H9 (cell line): ENCODE measurements at regions not wholly inside any gene's neighbourhood (a gene's known extent, or its start where the extent isn't known, plus 50 kb on each side); places are given as distances from the start of the nearest gene placed in this dataset.

Source experiments
- DNase-seq: peaks from one replicate; pipeline ENCODE4 v3.0.0-alpha.2; 2017
- H2AFZ ChIP-seq: one replicate; pipeline ENCODE4 v1.6.1; 2013; ENCODE audit warnings: mild to moderate bottlenecking, low read length, control low read depth, moderate library complexity
- H2AK5ac ChIP-seq: 2 replicates; pipeline ENCODE4 v1.6.1; 2013; ENCODE audit warnings: low read length, control low read depth, mixed read lengths; ENCODE audit not compliant: insufficient read length
- H2BK120ac ChIP-seq: one replicate; pipeline ENCODE4 v1.6.1; 2013; ENCODE audit warnings: low read depth, mild to moderate bottlenecking, low read length, control low read depth, inconsistent platforms; ENCODE audit not compliant: poor library complexity, severe bottlenecking
- H2BK12ac ChIP-seq: 2 replicates; pipeline ENCODE4 v1.6.1; 2013; ENCODE audit warnings: low read length, control low read depth, mixed read lengths, low read depth; ENCODE audit not compliant: insufficient read length
- H2BK15ac ChIP-seq: 2 replicates; pipeline ENCODE4 v1.6.1; 2013; ENCODE audit warnings: low read depth, low read length, control low read depth
- H2BK20ac ChIP-seq: one replicate; pipeline ENCODE4 v1.6.1; 2013; ENCODE audit warnings: low read depth, mild to moderate bottlenecking, low read length, control low read depth, inconsistent platforms; ENCODE audit not compliant: poor library complexity, severe bottlenecking
- H2BK5ac ChIP-seq: 2 replicates; pipeline ENCODE4 v1.6.1; 2013; ENCODE audit warnings: low read length, control low read depth, mixed read lengths; ENCODE audit not compliant: insufficient read length
- H3K14ac ChIP-seq: 2 replicates; pipeline ENCODE4 v1.6.1; 2013; ENCODE audit warnings: low read length, control low read depth; ENCODE audit not compliant: insufficient read depth
- H3K18ac ChIP-seq: 2 replicates; pipeline ENCODE4 v1.6.1; 2013; ENCODE audit warnings: low read depth, mild to moderate bottlenecking, mixed read lengths, low read length, control low read depth; ENCODE audit not compliant: insufficient read length
- H3K23ac ChIP-seq: 2 replicates; pipeline ENCODE4 v1.6.1; 2013; ENCODE audit warnings: low read length, control low read depth, mixed read lengths, low read depth; ENCODE audit not compliant: insufficient read length
- H3K23me2 ChIP-seq: 2 replicates; pipeline ENCODE4 v1.6.1; 2013; ENCODE audit warnings: low read depth, mild to moderate bottlenecking, mixed read lengths, low read length, control low read depth; ENCODE audit not compliant: insufficient read length, poor library complexity, severe bottlenecking
- H3K27ac ChIP-seq: 2 replicates; pipeline ENCODE4 v1.5.1; 2013; ENCODE audit warnings: low read length, control low read depth, mixed read lengths, low read depth; ENCODE audit not compliant: insufficient read length
- H3K27me3 ChIP-seq: 2 replicates; pipeline ENCODE4 v1.6.1; 2013; ENCODE audit warnings: low read length, control low read depth, inconsistent platforms; ENCODE audit not compliant: insufficient read depth
- H3K4ac ChIP-seq: 2 replicates; pipeline ENCODE4 v1.6.1; 2013; ENCODE audit warnings: low read depth, mild to moderate bottlenecking, control low read depth, inconsistent platforms, low read length, moderate library complexity
- H3K4me1 ChIP-seq: 2 replicates; pipeline ENCODE4 v1.6.1; 2013; ENCODE audit warnings: low read length, control low read depth, inconsistent platforms; ENCODE audit not compliant: insufficient read depth
- H3K4me2 ChIP-seq: 2 replicates; pipeline ENCODE4 v1.6.1; 2013; ENCODE audit warnings: low read length, control low read depth, mixed read lengths; ENCODE audit not compliant: insufficient read length, insufficient read depth
- H3K56ac ChIP-seq: 2 replicates; pipeline ENCODE4 v1.6.1; 2013; ENCODE audit warnings: low read depth, mild to moderate bottlenecking, mixed read lengths, low read length, control low read depth; ENCODE audit not compliant: insufficient read length
- H3K79me1 ChIP-seq: 2 replicates; pipeline ENCODE4 v1.6.1; 2013; ENCODE audit warnings: low read depth, mild to moderate bottlenecking, moderate library complexity, low read length, control low read depth, inconsistent platforms; ENCODE audit not compliant: insufficient read depth, poor library complexity, severe bottlenecking
- H3K79me2 ChIP-seq: 2 replicates; pipeline ENCODE4 v1.6.1; 2013; ENCODE audit warnings: low read length, control low read depth, inconsistent platforms; ENCODE audit not compliant: insufficient read depth
- H3K9ac ChIP-seq: 2 replicates; pipeline ENCODE4 v1.6.1; 2013; ENCODE audit warnings: low read length, control low read depth, mixed read lengths; ENCODE audit not compliant: insufficient read length; ENCODE audit errors: extremely low read depth
- H3K9me3 ChIP-seq: one replicate; pipeline ENCODE4 v1.6.1; 2013; ENCODE audit warnings: low read depth, low read length, inconsistent platforms; ENCODE audit not compliant: control insufficient read depth
- H3T11ph ChIP-seq: one replicate; pipeline ENCODE4 v1.6.1; 2013; ENCODE audit warnings: mild to moderate bottlenecking, low read length, control low read depth, inconsistent platforms
- H4K20me1 ChIP-seq: one replicate; pipeline ENCODE4 v1.6.1; 2013; ENCODE audit not compliant: control insufficient read depth, insufficient read length, insufficient read depth
- H4K5ac ChIP-seq: 2 replicates; pipeline ENCODE4 v1.6.1; 2013; ENCODE audit warnings: low read depth, mild to moderate bottlenecking, mixed read lengths, low read length, control low read depth; ENCODE audit not compliant: insufficient read length
- H4K8ac ChIP-seq: replicated peaks from 2 replicates; pipeline ENCODE4 v1.6.1; 2013; ENCODE audit warnings: low read length, control low read depth, mixed read lengths, low read depth; ENCODE audit not compliant: insufficient read length
- H4K91ac ChIP-seq: 2 replicates; pipeline ENCODE4 v1.6.1; 2013; ENCODE audit warnings: low read depth, mild to moderate bottlenecking, moderate library complexity, mixed read lengths, low read length, control low read depth; ENCODE audit not compliant: insufficient read length
- H3K27ac Mint-ChIP-seq, 3 experiments: 2 replicates in 2 of 3; 3 replicates in 1 of 3; pipeline ENCODE4 v1.8.0; 2020 to 2021; ENCODE audit warnings: mixed read lengths in 3 of 3, mild to moderate bottlenecking in 1 of 3, moderate library complexity in 1 of 3
- H3K27me3 Mint-ChIP-seq: 2 replicates; pipeline ENCODE4 v1.8.0; 2021; ENCODE audit warnings: low read depth, mild to moderate bottlenecking, moderate library complexity, mixed read lengths
- H3K36me3 Mint-ChIP-seq, 3 experiments: 2 replicates in 2 of 3; 3 replicates in 1 of 3; pipeline ENCODE4 v1.8.0; 2020 to 2021; ENCODE audit warnings: low read depth in 3 of 3, mixed read lengths in 3 of 3; ENCODE audit not compliant: insufficient read depth in 1 of 3
- H3K4me1 Mint-ChIP-seq, 2 experiments: 2 replicates each; pipeline ENCODE4 v1.8.0; 2020; ENCODE audit warnings: mixed read lengths in 2 of 2
- H3K4me3 Mint-ChIP-seq, 2 experiments: 2 replicates in 1 of 2; 3 replicates in 1 of 2; pipeline ENCODE4 v1.8.0; 2020 to 2021; ENCODE audit warnings: mild to moderate bottlenecking in 2 of 2, mixed read lengths in 2 of 2, moderate library complexity in 1 of 2
- H3K9me3 Mint-ChIP-seq, 2 experiments: 2 replicates in 1 of 2; 3 replicates in 1 of 2; pipeline ENCODE4 v1.8.0; 2020; ENCODE audit warnings: mild to moderate bottlenecking in 2 of 2, mixed read lengths in 2 of 2, moderate library complexity in 1 of 2
- CTCF ChIP-seq: fragments of 200-600 bp; sonication (generic); conservative IDR thresholded peaks from 3 replicates; pipeline ENCODE4 v1.8.0; 2021; ENCODE audit warnings: antibody characterized with exemption, mild to moderate bottlenecking
- WGBS: extraction: QIAGEN DNeasy Blood & Tissue Kit; methylation state at CpG from one replicate; pipeline ENCODE4 v1.1.7; 2013; ENCODE audit warnings: missing lambda C conversion rate, low lambda C conversion rate, mixed read lengths; ENCODE audit not compliant: insufficient read length; ENCODE audit errors: extremely low coverage; 5-methylcytosine and 5-hydroxymethylcytosine counted together

GRCh38 chr4:160257318-160257717, 1154.4 kb downstream of the RAPGEF2 start:
- no peak overlapping the region for H3K56ac ChIP-seq
- H3K4me1 Mint-ChIP-seq: peaks cover 0 to 4% of the 10 kb centered on the region in 2 experiments; a peak in 1 of 4 replicates
- no peak for TF ChIP-seq CTCF
- H3K9ac ChIP-seq: no peak overlapping the region
- no peaks in the 10 kb centered on the region for H4K20me1 ChIP-seq
- no peak overlapping the region for H3K27ac ChIP-seq
- no peak overlapping the region for H3K4me3 Mint-ChIP-seq
- no peaks in the 10 kb centered on the region for H3K23me2 ChIP-seq
- H3T11ph ChIP-seq: no peak overlapping the region
- no peak overlapping the region for H3K4ac ChIP-seq
- no peak overlapping the region for H2AK5ac ChIP-seq
- H4K5ac ChIP-seq: no peak overlapping the region
- H3K36me3 Mint-ChIP-seq: no peaks in the 10 kb centered on the region
- H3K79me1 ChIP-seq: no peaks in the 10 kb centered on the region
- no peak for DNase-seq
- H3K14ac ChIP-seq: no peak overlapping the region
- no peak overlapping the region for H2AFZ ChIP-seq
- no peaks in the 10 kb centered on the region for H3K27me3 ChIP-seq
- H2BK20ac ChIP-seq: no peak overlapping the region
- H3K27me3 Mint-ChIP-seq: no peaks in the 10 kb centered on the region
- H3K4me2 ChIP-seq: no peak overlapping the region
- no peaks in the 10 kb centered on the region for H3K9me3 ChIP-seq
- no peak overlapping the region for H4K8ac ChIP-seq
- no CpG with 5 or more reads among the region's 2 CpGs for WGBS
- H2BK120ac ChIP-seq: no peak overlapping the region
- H2BK12ac ChIP-seq: no peak overlapping the region
- no peak overlapping the region for H3K23ac ChIP-seq
- no peak overlapping the region; a peak in 1 of 7 replicates for H3K27ac Mint-ChIP-seq
- no peaks in the 10 kb centered on the region for H3K4me1 ChIP-seq
- no peak overlapping the region for H2BK15ac ChIP-seq
- no peak overlapping the region for H3K18ac ChIP-seq
- H3K9me3 Mint-ChIP-seq: peaks cover 0 to 10% of the 10 kb centered on the region in 2 experiments; a peak in 4 of 5 replicates
- H3K79me2 ChIP-seq: no peaks in the 10 kb centered on the region
- H2BK5ac ChIP-seq: no peak overlapping the region
- H4K91ac ChIP-seq: no peak overlapping the region
